Loucy (cell line): ENCODE measurements at regions not wholly inside any gene's neighbourhood (a gene's known extent, or its start where the extent isn't known, plus 50 kb on each side); places are given as distances from the start of the nearest gene placed in this dataset.

Source experiments
- EZH2phosphoT487 ChIP-seq: fragments of 200-600 bp; IDR thresholded peaks from 2 replicates; pipeline ENCODE4 v1.6.1; 2018; ENCODE audit warnings: antibody characterized with exemption, mild to moderate bottlenecking, moderate library complexity, borderline replicate concordance
- TF ChIP-seq, protein P1 (sequence below): fragments of 200-600 bp; sonication (generic); conservative IDR thresholded peaks from 2 replicates; pipeline ENCODE4 v1.5.1; 2014; ENCODE audit warnings: mild to moderate bottlenecking, antibody characterized with exemption, low read length

DNA sequence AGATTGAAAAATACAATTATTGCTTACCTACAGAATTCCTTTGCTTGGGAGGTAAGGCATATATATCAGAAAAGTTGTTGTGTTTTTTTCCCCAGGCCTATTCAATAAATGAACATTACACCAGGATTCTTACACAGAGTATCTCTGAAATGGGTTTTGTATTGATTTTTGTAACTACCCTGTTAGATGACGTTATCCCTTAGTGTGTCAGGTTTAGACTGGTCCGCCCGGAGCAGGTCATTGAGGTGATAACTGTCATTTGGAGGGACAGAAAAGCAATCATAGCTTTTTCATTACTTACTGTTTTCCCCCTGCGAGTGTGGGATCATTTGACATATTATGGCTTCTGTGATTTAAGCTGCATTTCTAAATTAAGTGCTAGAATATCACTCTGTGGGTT lies 715.2 kb upstream of the ADAMTS16 start:
- TF ChIP-seq, protein P1, sequence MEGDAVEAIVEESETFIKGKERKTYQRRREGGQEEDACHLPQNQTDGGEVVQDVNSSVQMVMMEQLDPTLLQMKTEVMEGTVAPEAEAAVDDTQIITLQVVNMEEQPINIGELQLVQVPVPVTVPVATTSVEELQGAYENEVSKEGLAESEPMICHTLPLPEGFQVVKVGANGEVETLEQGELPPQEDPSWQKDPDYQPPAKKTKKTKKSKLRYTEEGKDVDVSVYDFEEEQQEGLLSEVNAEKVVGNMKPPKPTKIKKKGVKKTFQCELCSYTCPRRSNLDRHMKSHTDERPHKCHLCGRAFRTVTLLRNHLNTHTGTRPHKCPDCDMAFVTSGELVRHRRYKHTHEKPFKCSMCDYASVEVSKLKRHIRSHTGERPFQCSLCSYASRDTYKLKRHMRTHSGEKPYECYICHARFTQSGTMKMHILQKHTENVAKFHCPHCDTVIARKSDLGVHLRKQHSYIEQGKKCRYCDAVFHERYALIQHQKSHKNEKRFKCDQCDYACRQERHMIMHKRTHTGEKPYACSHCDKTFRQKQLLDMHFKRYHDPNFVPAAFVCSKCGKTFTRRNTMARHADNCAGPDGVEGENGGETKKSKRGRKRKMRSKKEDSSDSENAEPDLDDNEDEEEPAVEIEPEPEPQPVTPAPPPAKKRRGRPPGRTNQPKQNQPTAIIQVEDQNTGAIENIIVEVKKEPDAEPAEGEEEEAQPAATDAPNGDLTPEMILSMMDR, result no peak
- TF ChIP-seq EZH2phosphoT487, result no peak
